Daoy (cell line): ENCODE measurements at regions not wholly inside any gene's neighbourhood (a gene's known extent, or its start where the extent isn't known, plus 50 kb on each side); places are given as distances from the start of the nearest gene placed in this dataset.
A peak's percentile ranks its signal among the peaks of the same experiment; 100 is the strongest.

Source experiments
- DNase-seq: peaks from one replicate; pipeline ENCODE4 v3.0.0-alpha.2; 2015; ENCODE audit warnings: low read depth

DNA sequence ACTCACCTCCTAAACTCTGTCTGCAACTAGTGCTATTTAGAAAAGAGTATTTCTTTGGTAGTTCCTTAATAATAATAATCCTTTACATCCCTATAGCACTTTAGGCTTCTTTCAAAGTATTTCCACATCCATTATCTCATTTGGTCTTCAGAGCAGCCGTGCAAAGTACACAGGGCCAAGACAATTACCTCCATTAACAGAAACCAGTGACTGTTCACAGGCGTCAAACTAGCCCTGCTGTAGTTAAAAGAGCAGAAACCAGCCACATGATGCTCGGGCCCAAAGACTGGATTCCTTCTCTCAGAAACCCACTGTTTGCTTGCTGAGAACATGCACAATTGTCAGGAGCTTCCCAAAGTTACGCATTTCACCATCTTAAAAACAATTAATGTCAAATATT is 396.0 kb upstream of the DAB1 start:
- no peak for DNase-seq

DNA sequence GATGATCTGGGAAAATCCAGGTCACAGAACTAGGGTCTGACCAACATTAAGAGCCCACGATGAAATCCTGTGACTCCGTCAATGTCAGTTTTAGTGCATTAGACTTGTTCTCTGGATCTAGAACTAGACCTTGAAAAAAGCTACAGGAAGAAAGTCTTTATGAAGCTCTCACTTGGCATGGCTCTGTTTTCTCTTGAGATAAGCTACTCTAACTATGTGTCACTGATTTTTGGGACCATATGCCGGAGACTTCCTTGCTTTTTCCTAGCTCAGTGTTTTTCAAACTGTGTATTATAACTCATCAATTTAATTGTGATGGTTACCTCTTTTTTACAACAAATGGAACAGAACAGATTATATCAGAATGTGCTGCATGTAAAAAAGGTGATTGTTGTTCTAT is 379.7 kb upstream of the DAB1 start:
- no peak for DNase-seq

DNA sequence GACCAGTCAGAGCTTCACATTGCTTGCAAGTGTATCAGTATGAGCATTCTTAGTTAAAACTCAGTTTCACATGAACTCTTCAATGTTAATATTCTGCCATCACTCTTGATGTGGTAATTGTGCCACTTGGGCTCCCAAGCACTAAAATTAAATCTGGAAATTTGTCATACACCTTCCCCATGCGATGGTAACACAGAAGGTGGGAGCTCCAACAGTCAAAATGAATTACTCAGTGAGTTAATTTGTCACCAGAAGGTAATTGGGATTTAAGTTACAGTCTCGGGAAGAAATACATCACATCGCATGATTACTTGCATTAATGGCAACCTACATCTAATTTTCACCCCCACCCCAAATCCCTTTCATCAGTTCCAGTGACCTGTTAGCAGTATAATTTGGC is 376.5 kb upstream of the DAB1 start:
- DNase-seq: no peak

DNA sequence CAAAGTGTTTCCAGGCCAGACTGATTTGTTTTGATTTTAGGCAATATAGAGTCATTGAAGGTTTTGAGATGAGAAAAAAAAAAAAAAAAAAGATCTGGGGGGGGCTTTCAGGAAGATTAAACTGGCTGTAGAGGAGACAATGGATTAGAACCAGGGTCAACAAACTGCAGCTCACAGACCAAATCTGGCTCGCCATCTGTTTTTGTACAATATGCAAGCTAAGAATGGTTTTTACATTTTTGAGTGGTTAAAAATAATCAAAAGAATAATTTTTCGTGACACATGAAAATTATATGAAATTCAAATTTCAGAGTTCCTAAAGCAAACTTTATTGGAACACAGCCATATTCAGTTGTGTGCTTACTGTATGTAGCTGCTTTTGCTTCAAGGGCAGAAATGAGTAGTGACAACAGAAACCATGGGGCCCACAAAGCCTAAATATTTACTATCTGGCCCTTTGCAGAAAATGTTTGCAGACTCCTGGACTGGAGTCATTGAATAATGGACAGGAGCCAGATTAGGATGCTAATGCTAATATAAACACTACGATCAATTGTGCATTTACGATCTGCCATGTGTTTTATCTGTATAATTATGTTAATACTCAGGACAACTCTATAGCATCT is 375.7 kb upstream of the DAB1 start:
- no peak for DNase-seq

DNA sequence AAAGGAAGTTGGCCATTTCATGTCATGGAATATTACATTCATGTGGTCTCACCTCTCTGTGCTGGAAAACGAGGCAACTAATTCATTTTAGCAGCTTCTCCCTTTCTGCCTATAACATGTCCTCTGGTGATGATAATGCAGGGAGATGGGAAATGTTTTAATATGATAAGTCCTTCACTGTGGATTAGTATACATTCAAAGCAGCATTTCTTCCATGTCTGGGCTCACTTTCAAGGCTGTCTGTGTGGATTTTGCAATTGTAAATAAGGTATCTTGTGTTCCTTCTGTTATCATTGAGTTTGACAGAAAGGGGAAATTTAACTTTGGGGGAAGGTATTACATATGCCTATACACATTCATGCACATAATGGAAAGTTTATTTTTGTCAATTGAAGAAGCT is 374.7 kb upstream of the DAB1 start:
- DNase-seq: no peak

DNA sequence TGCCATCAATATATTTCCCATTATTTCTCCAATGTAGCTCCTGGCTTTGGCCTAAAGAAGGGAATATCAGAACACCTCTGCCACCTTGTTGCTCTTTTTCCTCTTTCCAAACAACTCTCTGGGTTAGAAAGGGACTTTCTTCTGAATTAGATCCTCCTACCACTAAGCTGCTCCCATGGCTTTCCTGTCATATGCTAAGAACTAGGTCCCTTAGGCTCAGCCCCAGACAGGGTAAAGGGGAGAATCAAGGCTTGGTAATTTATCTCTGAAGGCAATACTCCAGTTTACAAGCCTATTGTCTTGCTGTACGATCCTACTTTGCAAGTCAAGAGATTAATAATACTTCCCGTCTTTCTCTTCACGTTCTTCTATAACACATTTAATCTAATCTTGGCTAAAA is 373.2 kb upstream of the DAB1 start:
- DNase-seq: no peak

DNA sequence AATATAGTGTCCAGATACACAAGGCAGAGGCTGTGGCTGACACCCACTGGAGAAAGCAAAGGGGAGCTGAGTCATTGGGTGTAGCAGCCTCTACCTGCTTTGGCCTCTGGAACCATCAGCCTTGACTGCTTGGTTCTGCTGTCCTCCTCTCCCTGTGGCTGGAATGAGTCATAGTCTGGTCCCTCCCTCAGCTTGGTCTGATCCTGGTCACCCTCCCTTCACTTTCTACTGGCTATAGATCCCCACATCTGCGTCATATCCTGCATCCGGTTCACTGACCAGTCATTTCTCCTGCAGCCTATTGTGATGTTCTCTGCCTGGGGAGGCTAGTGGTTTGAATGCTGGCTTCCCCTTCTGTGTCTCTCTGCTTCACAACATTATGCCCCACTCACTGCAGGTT is 372.8 kb upstream of the DAB1 start:
- DNase-seq: peak; percentile 64

DNA sequence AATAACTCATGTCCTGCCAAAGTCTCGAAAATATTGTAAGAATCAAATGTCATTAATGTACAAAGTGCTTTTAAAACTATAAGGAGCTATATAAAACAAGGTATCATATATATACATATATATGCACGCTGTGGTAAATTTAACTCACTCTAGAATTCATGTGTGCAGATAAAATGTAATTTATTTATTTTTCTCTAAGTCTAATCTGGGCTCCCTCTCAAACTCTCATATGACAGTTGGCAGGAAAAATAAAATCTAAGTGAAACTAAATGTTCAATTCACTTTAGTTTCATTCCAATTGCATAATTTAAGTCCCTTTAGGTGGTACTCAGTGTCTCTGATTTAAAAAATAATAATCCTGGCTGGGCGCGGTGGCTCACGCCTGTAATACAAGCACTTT is 372.0 kb upstream of the DAB1 start:
- DNase-seq: no peak

DNA sequence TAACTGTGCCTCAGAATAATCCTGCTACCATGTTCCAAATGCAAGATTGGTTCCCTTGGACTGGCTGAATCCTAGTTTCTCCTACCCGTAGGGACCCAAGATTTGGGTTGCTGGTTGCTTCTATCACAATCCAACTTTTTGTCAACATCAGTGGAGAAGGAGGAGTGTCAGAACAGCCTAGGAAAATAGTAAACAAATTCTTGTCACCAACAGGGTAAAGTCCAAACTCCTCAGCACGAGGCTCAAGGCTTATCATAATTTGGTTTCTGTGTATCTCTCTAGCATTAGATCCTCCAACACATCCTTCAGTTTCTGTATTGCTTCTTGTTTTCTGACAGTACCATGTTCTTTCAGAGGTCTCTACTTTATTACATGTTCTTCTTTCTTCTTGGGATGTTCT is 370.2 kb upstream of the DAB1 start:
- DNase-seq: no peak

DNA sequence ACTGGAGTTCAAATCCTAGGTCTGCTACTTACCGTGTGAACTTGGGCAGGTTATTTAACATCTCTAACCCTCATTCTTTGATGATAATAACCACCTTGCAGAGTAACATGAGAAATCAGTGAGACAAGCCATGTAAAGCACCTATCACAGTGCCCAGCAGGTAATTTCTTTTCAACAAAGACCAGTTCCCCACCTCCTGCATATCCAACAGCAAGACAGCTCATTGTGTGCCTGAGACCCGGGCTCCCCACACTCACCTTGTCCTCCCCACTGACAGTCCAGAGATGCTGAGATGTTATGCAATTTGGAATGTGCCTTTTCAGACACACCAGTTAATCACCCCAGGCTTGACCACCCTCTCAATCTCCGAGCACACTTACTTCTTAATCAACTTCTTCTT is 367.6 kb upstream of the DAB1 start:
- no peak for DNase-seq

DNA sequence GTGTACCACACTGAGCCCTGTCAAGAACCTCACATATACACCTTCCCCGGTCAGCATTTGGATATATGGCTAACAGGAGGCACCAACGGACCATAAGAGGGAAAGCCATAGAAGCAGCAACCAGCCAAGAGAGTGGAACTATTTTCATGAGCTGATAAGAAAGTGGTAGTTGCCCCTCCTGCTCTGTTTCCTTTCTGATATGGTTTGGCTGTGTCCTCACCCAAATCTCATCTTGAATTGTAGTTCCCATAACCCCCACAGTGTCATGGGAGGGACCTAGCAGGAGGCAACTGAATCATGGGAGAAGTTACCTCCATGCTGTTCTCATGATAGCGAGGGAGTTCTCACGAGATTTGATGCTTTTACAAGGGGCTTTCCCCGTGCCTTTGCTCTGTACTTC is 366.1 kb upstream of the DAB1 start:
- no peak for DNase-seq

DNA sequence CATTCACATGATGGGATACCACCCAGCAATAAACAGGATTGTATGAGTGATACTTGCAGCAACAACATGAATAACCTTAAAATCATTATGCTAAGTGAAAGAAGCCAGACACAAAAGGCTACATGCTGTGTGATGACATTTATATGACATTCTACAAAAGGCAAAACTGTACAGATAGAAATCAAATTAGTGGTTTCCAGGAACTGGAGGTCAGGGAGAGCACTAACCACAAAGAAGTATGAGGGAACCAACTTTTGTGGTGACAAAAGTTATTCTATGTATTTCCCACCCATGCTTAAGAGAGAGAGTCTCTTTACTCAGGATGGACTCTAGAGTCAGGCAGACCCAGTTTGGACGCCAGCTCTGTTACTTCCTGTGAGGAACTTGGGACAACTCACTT is 364.5 kb upstream of the DAB1 start:
- DNase-seq: no peak

DNA sequence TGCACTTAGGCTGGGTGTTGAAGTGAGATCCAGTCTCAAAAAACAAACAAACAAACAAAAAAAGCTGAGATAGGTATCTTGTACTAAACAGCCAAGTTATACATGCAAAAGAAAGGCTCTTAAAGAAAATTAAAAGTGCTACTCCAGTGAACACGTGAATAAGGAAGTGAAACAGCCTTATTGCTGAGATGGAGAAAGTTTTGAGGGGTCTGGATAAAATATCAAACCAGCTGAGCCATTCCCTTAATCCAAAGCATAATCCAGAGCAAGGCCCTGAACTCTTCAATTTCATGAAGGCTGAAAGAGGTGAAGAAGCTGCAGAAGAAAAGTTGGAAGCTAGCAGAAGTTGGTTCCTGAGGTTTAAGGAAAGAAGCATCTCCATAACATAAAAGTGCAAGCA is 360.5 kb upstream of the DAB1 start:
- no peak for DNase-seq

DNA sequence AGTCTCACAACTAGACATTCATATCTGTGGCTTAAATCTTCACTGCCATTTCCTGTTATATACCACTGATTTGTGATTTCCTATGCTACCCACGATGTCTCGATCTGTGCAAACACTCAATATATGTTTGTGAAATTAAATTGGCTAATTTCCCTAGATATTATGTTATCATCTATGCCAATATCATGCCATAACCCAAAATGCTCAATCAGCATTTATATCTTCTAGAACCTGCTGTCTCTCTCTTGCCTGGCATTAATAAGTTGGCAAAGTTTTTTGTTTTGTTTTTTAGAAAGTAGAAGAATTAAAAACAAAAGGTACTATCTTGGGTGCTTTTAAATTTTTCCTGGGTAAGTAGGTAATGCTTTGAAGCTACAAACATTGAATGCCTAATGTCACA is 358.5 kb upstream of the DAB1 start:
- DNase-seq: no peak

DNA sequence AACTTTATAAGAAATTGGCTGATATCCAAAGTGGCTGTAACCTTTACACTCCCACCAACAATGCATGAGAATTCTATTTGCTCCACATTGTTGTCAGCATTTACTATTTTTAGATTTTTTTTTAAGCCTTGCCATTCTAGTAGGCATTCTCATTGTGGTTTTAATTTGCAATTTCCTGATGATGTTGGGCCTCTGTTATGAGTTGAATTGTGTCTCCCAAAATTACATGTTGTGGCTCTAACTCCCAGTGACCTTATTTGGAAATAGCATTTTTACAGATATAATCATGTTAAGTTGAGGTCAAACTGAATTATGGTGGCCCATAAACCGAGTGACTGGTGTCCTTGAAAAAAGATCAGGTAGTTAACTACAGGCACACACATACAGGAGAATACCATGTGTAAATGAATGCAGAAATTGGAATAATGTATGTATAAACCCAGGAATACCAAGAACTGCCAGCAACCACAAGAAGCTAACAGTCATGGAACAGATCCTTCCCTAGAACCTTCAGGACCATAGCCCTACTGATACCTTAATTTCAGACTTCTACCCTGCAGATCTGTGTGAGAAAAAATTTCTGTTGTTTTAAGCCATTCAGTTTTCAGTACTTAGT is 348.8 kb upstream of the DAB1 start:
- no peak for DNase-seq

DNA sequence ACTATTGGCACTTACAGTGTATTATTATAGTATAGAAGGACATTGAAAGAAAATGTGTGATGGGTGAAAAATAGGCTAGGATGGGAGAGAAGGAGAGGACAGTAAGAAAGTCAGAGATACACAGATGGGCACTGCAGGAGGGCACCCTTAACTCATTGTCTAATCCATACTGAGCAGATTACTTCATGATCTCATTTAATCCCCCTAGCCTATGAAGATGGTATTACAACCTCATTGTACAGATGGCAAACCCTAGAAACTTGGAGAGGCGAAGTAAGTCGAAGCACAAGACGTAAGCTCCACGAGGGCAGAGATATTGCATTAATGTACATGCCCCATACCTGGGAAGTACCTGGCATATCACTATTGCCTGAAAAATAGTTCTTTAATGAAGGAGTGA is 346.9 kb upstream of the DAB1 start:
- peak; percentile 5 for DNase-seq

DNA sequence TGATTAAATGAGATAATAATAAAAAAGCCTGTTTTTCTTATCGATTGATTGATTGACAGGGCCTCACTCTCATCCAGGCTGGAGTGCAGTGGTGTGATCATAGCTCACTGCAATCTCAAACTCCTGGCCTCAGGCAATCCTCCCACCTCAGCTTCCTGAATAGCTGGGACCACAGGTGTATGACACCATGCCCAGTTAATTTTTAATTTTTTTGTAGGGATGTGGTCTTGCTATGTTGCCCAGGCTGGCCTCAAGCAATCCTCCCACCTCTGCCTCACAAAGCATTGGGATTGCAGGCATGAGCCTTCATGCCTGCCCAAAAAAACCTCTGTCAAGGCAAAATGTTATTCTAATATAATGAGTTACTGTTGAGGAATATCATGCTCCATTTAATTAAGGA is 346.4 kb upstream of the DAB1 start:
- no peak for DNase-seq

DNA sequence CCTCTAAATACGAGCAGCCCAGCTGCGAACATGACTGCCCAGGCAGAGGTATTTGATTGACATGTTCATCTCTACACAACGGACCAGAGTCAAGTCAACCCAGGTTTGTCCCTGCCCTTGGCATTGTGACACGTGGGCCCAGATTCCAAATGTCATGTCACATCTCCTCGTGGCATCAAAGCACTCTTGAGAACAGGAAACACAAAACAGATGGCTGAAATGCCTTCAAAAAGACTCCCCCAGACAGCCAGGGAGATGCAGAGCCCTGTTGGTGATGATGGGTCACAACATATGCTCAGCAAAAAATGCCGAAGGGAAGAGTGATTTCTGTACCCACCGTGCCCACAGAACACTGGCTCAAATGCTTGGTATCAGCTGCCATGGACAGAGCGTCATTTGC is 337.8 kb upstream of the DAB1 start:
- DNase-seq: no peak

DNA sequence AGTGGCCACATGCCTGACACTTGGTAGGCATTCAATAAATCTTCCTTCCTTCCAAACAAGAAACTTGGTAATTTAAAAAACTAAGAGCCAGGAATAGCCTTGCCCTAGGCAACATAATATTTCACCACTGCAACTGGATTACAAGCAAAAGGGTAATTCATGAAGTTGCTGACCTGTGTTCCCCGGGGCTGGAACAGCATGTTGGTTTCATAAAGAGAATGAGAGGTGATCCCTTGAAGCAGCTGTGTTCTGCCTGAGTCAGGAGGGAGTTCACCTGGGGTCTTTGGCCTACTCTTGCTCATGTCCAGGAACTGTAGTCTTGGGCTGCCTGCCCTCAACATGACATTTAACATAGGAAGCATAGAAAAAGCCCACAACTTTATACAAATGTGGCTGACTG is 329.0 kb upstream of the DAB1 start:
- DNase-seq: no peak

DNA sequence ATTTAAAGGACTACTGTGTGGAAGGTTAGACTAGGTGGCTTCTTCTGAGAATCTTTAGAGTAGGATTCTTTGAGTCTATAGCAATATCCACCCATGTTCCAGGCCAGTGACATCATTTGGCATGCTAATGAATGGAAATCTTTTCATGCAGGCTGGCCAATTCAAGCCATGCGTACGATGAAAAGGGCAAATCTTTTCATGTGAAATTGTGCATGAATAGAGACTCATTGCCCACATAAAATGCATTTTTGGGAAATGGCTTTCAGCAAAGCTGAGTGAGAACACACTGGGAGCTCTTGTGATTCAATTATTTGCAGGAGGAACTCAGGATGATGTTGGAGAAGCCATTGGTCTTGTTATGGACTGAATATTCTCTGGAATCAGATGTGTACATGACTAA is 324.9 kb upstream of the DAB1 start:
- DNase-seq: no peak

DNA sequence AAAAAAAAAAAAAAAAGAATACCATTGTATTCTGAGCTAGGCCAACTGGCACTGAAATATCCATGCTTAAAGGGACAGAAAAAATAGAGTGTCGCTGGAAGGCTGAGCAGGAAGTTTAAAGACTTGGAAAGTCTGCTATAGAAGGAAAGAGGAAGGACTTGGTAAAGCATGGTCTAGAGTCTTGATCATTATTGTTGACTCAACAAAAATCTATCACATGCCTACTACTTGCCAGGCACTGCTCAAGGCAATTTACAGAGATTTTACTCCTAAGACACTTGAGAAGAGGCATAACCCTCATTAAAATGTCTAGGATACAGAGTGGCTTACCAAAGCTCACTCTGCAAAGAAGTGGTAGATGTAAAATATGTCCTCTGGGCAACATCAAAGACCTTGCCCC is 324.0 kb upstream of the DAB1 start:
- no peak for DNase-seq

DNA sequence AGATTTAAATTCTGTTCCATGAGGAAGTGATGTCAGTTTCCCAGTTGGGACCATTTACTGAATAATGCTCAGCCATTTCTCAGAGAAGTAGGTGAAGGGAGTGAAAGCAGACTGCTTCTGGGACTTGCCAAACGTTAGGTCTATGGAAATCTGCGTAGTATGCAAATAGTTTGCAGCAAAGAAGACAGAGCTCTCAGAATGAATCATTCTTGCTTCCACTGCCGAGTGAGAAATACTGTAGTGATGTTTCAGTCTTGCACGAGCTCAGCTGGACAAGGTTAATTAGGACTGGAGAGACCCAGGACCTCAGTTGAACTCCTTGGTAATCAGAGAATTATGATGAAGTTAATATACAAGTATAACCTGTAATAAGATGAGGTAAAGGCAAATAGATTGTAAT is 317.7 kb upstream of the DAB1 start:
- DNase-seq: no peak

DNA sequence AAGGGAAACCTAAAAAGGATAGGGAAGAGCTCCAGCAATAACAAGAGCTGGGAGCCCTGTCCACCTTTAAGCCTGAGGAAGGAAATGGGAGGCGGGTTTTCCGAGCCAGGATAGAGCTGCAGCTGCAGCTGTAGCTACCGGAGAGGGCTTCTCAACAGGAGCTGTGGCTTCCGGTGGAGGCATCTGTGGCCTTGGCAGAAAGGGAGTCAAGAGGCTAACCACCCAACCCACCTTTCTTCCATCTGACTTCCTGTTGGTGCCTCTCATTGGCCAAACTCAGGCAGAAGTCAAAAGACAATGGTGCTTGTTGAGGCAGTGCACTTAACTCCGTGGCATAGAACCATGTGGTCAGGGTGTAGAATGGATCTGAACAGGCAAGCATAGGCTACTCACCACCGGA is 313.1 kb upstream of the DAB1 start:
- DNase-seq: no peak

DNA sequence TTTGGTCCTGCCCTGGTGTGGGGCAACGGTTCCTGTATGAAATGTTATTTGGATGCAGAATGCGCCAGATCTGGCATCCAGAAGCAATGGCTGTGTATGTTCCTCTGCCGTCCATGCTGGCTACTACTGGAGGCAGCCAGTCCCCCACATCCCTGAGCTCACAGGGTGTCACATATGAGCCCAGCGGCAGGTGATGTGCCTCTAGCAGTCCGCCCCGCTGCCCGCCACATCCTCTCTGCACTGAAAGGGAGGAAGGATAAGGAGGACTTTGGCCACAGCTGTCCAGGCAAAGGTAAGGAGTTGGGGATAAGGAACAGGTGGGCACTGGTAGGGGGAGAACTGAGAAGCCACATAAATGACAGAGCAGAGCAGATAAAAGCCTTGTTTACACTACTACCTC is 305.3 kb upstream of the DAB1 start:
- DNase-seq: no peak
